Endometrium (tissue), 2 donors: ENCODE measurements at regions not wholly inside any gene's neighbourhood (a gene's known extent, or its start where the extent isn't known, plus 50 kb on each side); places are given as distances from the start of the nearest gene placed in this dataset.
A peak's percentile ranks its signal among the peaks of the same experiment; 100 is the strongest.

Source experiments
- FAIRE-seq: peaks from 2 replicates; lab custom pipeline; 2012; peaks lifted over from hg19 to GRCh38; lab: Jason Lieb, UNC
- donor health status: control.
- donor health status: control.

DNA sequence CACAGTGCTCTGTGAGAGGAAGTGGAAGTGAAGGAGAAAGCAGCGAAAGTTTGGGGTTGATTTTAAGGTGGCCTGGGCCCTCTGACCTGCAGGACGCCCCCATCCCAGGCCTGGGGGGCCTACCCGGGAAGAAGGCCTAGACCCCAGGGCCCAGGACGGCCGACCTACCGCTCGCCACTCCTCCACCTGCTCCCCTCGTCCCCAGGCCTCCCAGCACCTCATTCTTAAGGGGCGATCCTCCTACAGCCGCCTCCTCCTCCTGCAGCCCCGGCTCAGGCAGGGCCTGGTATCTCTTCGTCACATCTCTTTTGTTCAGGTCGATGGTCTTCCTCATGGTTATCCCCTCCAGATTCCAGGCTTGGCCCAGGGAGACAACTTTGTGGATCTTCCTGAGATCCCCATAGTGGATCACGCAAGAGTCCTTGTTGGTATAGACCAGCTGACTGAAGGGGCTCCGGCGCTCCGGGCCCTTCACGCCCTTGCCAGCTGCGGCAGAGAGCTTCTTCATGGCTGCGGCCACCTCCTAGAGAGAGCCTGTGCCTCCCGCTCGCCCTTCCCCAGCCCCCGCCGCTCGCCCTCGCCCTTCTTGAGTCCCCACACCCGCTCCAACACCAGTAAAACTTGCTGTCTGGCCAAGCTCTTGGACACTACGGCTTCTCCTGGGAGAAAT lies 117.5 kb downstream of the OR13A1 start:
- no peak for FAIRE-seq

DNA sequence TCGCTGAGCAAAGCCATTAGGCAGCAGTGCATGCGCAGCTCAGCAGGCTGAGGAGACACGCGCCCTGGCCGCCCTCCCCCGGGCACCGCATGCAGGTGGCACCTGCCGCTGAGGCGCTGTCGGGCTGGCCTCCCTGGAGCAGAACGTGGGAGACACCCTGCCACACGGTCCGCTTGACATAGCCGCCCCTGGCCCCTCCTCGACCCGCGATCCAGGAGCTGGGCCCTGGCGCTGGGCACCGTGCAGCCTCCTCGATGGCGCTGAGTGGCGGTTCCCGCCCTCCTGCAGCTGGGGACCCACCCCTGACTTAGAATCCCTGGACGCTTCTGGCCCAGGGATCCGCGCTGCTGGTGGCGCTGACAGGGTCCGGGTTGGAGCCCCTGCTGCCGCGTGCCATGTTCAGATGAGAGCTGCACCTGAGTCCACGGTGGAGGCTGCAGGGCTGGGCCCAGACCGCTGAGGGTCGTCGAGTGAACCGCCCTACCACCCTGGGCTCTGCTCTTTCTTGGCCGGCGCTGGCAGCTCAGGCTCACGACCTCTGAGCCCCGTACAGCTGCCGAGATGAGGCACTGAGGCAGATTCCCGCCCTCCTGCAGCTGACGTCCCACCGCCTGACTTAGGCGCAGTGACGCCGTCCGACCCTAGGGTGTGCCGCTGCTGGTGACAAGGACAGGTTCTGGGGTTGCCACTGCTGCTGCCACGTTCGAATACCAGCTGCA lies 116.8 kb downstream of the OR13A1 start:
- FAIRE-seq = no peak

DNA sequence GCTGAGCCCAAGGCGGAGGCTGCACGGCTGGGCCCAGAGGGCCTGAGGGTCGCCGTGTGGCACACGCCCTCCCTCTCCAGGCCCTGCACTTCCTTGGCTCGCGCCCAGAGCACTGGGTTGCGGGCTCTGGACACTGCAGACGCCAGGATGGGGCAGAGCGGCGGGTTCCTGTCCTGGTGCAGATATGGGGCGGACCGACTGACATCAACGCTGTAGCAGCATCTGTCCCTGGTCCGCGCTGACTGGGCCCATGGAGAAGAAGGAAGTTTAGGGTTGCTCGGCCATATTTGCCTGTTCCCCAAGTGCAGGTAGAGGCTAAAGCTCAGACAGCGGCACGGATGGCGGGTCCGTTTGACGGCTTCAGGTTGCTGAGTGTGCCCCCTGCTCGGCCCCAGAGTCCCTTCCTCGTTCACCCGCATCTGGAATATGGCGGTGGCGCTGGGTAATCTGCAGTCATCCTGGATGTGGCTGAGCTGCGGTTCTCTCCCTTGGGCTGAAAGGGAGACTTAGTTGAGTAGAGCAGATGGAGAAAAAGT lies 116.1 kb downstream of the OR13A1 start:
- FAIRE-seq = no peak

DNA sequence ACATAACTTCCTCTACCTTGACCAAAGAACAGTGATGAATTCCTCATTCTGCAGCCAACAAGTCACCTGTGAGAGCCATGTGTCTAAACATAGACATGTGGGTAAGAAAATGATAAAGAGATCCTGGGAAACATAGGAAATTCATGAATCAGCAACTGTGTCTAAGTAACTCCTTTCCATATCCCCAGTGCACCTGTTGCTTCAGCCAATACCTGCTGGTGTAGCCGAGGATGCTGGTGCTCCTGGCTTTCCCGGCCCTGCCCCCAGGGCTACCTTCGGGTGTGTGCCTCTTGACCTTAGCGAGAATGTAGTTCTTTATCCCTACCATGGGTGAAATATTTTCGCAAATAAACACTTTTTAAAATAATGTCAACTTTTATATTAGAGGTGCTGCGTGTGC lies 114.1 kb downstream of the OR13A1 start:
- no peak for FAIRE-seq

DNA sequence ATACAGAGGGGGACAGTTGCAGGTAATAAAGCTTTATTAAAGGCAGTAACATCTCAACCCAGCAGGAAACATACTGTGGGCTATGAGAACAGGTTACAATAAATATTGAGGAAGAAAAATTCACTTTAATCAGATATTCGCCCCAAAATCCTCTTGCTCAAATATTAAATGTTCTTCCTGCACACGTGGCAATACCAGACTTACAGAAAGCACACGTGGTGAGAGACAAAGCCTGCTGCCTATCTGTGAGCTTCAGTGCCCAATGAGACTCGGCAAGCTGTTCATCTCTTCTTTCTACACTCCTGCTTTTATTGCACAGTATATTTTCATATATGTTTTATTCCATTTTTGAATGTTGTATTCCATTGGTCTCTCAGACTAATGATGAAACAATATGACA lies 113.2 kb downstream of the OR13A1 start:
- FAIRE-seq = no peak

DNA sequence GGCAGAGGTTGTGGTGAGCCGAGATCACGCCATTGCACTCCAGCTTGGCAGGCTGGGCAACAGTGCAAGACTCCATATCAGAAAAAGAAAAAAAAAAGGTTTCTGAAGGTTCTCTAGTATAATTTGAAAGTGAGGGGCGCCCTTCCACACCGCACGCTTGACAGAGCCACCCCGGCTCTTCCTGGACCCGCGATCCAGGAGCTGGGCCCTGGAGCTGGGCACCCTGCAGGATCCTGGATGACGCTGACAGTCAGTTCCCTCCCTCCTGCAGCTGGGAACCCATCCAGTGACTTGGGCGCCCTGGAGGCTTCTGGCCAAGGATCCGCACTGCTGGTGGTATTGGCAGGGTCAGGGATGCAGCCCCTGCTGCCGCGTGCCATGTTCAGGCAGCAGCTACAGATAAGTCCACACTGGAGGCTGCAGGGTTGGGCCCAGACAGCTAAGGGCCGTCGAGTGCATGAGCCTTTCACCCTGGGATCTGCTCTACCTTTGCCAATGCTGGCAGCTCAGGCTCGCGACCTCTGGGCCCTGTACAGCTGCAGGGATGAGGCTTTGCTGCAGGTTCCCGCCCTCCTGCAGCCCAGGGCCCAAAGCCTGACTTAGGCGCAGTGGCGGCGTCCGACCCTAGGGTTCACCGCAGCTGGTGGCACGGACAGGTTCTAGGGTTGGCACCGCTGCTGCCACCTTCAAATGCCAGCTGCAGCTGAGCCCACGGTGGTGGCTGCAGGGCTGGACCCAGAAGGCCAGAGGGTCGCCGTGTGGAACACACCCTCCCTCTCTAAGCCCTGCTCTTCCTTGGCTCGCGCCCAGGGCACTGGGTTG lies 110.2 kb downstream of the OR13A1 start:
- FAIRE-seq = no peak

DNA sequence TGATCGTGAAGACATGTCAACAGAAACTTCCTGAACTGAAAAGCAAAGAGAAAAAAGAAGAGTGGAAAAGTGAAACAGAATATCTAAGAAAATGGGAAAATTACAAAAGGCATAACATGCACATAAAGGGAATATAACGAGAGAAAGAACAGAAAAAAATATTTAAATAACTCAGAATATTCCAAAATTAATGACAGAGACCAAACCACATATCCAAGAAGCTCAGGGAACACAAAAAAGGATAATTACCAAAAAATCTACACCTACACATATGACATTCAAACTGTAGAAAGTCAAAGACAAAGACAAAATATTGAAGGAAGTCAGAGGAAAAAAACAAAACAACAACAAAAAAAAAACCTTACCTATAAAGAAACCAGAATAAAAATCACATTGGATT lies 105.5 kb downstream of the OR13A1 start:
- FAIRE-seq = no peak

DNA sequence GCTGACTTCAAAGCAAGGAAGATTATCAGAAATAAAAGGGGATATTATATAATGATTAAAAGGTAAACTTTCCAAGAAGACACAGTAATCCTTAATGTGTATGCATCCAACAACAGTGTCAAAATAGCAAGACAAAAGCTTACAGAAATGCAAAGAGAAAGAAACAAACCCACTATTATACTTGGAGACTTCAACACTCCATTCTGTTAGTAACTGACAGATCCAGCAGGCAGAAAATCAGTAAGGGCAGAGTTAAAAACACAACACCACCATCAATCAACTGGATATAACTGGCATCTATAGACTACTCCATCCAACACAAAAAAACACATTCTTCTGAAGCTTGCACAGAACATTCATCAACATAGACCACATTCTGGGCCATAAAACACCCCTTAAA lies 103.8 kb downstream of the OR13A1 start:
- FAIRE-seq = no peak

DNA sequence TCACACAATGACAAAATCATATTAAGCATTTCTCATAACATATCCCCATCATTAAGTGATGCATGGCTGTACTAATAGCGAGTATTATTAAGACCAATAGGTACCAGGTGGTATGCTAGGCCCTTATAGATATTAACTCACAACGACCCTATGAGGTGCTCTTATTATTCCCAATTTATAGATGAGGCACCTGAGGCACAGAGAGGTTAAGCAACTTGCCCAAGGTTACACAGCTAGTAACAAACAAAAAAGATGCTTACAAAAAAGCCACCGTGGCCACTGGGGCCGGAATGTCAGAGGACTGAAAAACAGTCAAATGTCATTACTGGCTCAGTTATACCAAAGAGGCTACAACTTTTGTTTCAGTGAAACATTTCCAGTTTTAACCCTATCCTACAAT lies 96.0 kb downstream of the OR13A1 start:
- FAIRE-seq = no peak

DNA sequence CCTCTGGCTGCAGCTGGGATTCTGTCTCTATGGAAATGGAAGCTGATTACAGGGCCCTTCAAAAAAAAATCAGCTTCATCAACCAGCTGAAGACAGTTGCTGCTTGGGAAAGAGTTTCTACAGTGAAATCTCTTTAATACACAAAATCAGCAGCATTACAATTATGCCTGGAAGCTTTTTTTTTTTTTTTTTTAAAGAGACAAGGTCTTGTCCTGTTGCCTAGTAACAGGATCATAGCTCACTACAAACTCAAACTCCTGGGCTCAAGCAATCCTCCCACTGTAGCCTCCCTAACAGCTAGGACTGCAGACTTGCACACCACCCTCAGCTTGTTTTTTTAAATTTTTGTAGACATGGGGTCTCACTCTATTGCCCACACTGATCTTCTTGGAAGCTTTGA lies 94.5 kb downstream of the OR13A1 start:
- FAIRE-seq = no peak

DNA sequence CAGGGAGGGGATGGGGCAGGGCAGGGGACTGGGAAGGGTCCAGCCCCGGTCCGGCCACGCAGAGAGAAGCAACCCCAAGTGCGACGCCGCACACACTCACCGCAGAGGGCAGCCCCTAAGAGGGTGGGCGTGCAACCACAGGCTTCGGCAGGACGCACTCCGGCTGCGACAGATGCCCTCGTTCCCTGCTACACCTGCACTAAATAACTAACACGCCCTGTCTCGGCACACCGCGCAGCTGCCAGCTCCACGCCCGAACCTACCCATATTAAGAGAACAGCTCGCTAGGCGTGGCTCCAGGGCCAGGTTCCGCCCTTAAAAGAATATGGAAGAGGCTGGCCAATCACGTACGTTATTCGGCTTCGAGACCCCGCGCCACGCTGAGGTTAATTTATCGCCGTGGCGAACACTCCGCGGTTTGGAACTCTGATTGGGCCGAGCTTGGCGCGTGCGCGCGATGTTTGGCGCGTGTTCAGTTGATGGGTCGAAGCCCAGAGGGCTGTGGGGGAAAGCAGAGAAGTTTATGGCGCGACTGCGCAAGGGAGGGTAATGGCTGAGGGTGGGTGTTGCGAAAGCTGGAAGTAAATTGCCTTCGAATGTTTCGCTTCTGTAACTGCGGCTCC lies 91.1 kb downstream of the OR13A1 start:
- no peak for FAIRE-seq

DNA sequence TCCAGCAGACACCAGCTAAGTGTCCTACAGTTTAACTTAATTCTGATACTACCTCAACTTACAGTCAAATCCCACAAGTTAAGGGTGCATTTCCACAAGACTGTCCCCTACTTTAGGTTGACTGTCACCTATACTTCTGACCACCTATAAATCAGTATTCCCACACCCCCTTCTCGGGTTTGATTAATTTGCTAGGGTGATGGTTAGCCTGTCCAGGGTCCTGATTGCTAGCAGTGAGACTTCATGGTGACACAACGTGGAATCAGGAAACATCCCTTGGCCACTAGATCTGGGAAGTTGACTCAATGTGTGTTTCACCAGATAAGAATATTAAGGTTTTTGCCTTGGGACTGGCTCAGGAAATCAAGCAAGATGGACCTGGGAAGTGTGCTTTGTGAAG lies 88.4 kb downstream of the OR13A1 start:
- FAIRE-seq = no peak

DNA sequence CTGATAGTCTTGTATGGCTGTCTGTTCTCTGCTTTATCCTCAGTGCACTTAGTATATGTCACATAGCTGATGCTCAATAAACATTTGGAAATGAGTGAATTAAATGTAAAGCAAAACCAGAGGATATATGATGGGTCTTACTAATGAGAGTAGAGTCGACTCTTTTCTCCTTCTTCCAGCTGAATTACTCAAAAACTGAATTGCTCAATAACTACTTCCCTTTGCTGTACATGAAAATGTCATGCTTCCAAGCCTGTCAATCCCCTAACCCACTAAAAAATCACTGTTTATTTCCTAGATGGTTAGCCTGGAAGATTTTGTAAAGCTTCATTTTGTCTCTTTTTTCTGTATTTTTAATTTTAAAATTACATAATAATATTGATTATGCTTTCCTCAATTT lies 88.0 kb downstream of the OR13A1 start:
- no peak for FAIRE-seq

DNA sequence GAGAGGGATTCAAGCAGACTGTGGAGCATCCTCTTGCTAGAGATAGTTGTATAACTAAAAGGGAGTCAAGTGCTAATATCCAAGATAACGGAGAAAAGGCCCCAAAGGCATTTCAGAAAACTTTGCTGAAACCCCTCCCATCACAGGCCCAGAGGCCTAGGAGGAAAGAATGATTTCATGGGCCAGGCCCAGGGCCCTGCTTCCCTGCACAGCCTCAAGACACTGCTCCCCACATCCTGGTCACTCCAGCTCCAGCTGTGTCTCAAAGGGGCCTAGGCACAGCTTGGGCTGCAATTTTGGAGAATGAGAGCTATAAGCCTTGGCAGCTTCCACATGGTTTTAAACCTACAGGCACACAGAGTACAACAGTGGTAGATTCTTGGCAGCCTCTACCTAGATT lies 85.6 kb downstream of the OR13A1 start:
- no peak for FAIRE-seq

DNA sequence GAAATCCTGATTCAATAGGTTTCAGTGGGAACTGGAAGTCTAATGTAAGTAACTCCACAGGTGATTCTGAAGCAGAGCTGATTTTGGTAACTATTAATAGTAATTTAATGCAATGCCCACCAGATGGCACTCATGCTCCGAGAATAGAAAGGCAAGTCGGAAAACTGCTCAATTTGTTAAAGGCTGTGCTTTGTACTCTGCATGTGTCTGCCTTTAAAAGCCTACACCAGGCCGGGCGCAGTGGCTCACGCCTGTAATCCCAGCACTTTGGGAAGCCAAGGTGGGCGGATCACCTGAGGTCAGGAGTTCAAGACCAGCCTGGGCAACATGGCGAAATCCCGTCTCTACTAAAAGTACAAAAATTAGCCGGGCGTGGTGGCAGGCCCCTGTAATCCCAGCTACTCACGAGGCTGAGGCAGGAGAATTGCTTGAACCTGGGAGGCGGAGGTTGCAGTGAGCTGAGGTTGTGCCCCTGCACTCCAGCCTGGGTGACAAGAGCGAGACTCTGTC lies 80.1 kb downstream of the OR13A1 start:
- peak; percentile 37 for FAIRE-seq

DNA sequence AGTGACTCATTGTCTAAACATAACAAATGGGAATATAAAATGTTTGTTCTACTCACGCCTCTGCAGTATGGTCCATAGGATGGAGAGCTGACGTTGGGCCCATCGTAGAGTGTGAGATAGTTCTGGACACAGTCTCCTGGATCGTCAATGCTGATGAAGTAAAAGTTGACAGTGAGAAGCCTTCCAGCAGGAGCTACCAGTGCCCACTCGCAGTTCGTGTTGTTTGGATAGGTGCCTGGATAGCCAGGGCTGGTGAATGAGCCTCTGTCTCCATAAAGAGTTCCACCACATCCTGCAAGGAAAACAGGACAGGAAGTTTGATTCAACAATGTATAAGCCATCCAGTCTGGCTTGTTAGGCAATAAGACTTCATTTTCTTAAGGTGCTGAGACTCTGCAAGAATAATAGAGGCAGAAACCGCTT lies 79.6 kb downstream of the OR13A1 start:
- no peak for FAIRE-seq

DNA sequence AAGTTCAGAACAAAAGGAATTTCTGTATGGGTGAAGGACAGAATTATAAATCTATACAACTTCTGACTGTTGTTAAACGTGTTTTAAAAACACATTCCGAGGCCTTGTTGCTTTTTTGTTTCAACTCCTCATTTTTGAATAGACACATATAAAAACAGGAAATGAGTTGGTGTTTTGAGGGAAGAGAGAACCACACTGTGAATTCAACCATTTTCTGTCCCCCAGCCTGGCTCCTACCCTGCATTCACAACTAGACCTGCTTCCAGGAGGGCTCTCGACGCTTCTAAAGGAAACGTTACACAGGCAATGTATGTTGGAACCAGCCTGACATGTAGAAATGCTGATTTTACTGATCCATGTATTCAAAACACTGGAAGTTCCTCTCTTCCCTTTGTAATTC lies 76.5 kb downstream of the OR13A1 start:
- no peak for FAIRE-seq

DNA sequence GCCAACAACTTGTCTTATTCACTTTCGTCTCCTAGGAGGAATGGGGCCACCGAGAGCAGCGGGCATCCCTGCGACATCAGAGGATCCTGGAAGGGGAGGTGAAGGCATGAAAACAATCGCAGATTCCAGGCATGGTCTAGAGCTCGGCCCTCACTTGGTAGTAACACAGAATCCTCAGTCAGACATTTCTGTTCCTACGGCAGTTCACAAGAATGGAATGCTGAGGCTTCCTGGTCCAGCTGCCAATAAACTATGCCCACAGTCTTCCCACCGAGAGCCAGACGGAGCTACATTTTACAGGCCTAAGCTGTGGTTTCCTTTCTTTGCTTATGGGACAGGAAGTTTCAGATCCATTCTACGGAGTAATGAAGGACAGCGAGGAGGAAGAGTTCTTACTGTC lies 75.8 kb downstream of the OR13A1 start:
- FAIRE-seq = no peak

DNA sequence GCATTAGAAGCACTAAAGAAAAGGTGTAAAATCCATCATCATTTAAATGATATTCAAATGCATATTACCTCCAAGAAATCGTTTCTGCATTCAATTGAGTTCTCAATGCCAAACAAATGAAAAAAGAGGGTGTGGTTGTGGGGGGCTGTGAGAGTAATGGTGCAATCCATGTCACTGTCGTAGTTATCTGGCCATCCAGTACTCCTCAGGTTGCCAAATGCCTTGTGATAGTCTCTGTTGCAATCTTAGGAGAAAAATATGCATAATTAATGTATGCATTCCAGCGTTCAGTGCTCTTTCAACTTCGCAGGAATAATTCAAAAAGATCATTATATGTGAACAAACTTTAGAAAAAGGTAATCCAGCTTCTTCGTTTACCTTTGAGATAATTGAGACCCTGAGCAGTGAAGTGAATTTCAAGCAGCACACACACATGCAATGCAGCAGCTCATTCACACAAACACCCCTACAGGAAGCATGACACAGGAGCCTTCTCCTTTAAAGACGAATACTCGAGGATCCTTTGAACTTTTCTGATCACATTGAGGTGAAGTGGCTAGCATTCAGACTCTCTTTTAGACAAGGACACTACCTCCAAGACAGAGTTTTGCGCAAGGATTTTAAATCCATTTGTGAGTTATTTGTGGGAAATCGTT lies 73.4 kb downstream of the OR13A1 start:
- no peak for FAIRE-seq

DNA sequence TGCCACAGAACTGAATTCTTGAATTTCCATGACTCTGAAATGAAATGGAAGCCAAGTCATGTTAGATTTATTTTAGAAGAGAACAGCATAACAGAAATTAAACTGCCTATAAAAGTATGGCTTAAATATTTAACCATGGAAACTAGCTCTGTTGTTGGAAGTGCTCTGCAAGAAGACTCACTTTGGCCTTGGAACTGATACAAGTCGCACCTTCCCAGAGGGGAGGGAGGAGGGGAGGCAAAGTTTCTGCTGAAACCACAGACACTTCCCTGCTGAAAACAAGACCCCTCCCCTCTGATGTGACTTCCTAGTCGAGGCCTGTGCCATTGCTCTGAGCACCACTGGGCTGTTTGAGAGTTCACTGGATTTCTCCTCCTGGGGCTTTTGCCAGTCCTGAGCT lies 72.1 kb downstream of the OR13A1 start:
- FAIRE-seq = no peak

DNA sequence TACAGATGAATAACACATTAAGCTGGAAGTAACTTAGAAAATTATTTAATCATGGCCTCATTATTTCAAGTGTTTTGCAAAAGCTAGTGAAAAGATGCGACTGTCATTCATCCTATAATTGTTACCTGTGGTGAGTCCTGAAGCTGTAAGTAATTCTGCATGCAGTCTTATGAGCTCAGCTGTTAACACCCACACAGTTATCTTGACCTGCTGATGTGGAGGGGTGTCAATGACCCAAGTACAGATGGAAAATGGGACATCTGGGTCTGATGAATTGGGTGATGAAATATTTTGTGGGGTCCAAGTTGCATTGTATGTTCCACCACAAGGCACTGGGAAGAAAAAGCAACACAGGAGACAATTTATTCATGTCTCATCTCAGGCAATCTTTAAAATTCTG lies 68.9 kb downstream of the OR13A1 start:
- FAIRE-seq = no peak
